ENCODE measurements at regions not wholly inside any gene's neighbourhood (a gene's known extent, or its start where the extent isn't known, plus 50 kb on each side); places are given as distances from the start of the nearest gene placed in this dataset.
A peak's percentile ranks its signal among the peaks of the same experiment; 100 is the strongest.

- H3K27me3 ChIP-seq: no peaks in the 10 kb centered on the region
- H3K9me3 ChIP-seq: no peaks in the 10 kb centered on the region
- H3K4me3 ChIP-seq (ENCODE audit: low read depth, low read length): no peak overlapping the region
- H3K36me3 ChIP-seq: no peaks in the 10 kb centered on the region
- H3K4me1 ChIP-seq: peaks cover 10% of the 10 kb centered on the region; the same call in 1 of the 2 replicates
- TF ChIP-seq, protein P1, sequence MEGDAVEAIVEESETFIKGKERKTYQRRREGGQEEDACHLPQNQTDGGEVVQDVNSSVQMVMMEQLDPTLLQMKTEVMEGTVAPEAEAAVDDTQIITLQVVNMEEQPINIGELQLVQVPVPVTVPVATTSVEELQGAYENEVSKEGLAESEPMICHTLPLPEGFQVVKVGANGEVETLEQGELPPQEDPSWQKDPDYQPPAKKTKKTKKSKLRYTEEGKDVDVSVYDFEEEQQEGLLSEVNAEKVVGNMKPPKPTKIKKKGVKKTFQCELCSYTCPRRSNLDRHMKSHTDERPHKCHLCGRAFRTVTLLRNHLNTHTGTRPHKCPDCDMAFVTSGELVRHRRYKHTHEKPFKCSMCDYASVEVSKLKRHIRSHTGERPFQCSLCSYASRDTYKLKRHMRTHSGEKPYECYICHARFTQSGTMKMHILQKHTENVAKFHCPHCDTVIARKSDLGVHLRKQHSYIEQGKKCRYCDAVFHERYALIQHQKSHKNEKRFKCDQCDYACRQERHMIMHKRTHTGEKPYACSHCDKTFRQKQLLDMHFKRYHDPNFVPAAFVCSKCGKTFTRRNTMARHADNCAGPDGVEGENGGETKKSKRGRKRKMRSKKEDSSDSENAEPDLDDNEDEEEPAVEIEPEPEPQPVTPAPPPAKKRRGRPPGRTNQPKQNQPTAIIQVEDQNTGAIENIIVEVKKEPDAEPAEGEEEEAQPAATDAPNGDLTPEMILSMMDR (IDR thresholded peaks at IDR 0.05; ENCODE audit: low read depth, low read length): no peak
- DNase-seq: no peak
Measured at GRCh38 chr21:25381936-25382452, 225.3 kb downstream of the MRPL39 start.

DNA sequence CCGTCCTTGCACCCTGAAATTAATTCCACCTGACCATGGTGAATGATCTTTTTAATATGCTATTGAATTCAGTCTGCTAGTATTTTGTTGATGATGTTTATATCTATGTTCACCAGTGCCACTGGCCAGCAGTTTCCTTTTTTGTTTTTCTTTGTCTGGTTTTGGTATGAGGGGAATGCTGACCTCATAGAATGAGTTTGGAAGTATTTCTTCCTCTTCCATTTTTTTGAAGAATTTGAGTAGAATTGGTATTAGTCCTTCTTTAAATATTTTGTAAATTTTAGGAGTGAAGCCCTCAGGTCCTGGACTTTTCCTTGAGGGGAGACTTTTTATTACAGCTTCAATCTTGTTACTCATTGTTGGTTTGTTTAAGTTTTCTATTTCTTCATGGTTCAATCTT is 231.6 kb downstream of the MRPL39 start:
- Histone ChIP-seq H3K27me3 (no peaks in the 10 kb centered on the region), H3K4me1 (no peaks in the 10 kb centered on the region), H3K36me3 (no peaks in the 10 kb centered on the region), H3K9me3 (no peaks in the 10 kb centered on the region), H3K4me3 (ENCODE audit: low read depth, low read length) (no peak overlapping the region)
- DNase-seq: no peak
- TF ChIP-seq, protein P1 (IDR thresholded peaks at IDR 0.05; ENCODE audit: low read depth, low read length): no peak

- Histone ChIP-seq H3K27me3 (no peaks in the 10 kb centered on the region), H3K9me3 (no peaks in the 10 kb centered on the region), H3K4me1 (peaks cover 7% of the 10 kb centered on the region), H3K36me3 (no peaks in the 10 kb centered on the region), H3K4me3 (ENCODE audit: low read depth, low read length) (no peak overlapping the region)
- DNase-seq: no peak
- TF ChIP-seq, protein P1 (IDR thresholded peaks at IDR 0.05; ENCODE audit: low read depth, low read length): no peak
Measured at GRCh38 chr21:25373126-25374082, 233.9 kb downstream of the MRPL39 start.

- no peak for DNase-seq
- Histone ChIP-seq H3K27me3 (no peaks in the 10 kb centered on the region), H3K9me3 (no peaks in the 10 kb centered on the region), H3K36me3 (no peaks in the 10 kb centered on the region), H3K4me1 (peaks cover 9% of the 10 kb centered on the region), H3K4me3 (ENCODE audit: low read depth, low read length) (no peak overlapping the region)
- TF ChIP-seq, protein P1 (IDR thresholded peaks at IDR 0.05; ENCODE audit: low read depth, low read length): no peak
Measured at GRCh38 chr21:25371841-25372425, 235.3 kb downstream of the MRPL39 start.

DNA sequence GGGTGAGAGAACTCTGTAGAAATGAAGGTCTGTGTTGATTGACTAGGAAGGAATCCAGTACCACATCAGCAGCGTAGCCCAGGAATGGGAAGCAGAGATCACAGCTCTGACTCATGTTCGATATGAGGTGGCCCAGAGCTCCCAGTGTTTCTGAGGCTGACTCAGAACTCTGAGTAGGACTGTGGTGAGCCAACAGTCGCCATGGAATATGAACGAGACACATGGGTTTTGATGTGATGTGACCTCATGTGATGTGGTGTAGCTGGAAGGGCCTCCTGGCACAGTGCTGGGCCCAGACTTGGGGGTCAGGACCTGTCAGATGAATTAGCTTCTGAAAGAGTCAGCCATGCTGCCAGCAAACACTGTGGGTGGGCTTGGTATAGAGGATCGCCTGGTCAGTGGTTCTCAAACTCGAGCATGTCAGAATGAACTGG is 237.0 kb downstream of the MRPL39 start:
- TF ChIP-seq, protein P1 (IDR thresholded peaks at IDR 0.05; ENCODE audit: low read depth, low read length): no peak
- Histone ChIP-seq H3K4me3 (ENCODE audit: low read depth, low read length) (no peak overlapping the region), H3K4me1 (peaks cover 9% of the 10 kb centered on the region), H3K36me3 (no peaks in the 10 kb centered on the region), H3K27me3 (no peaks in the 10 kb centered on the region), H3K9me3 (no peaks in the 10 kb centered on the region)
- peak; percentile 32 for DNase-seq
